A673 (cell line): ENCODE measurements at regions not wholly inside any gene's neighbourhood (a gene's known extent, or its start where the extent isn't known, plus 50 kb on each side); places are given as distances from the start of the nearest gene placed in this dataset.

Source experiments
- BruUV-seq: library from RNA; stranded (reverse); fragments of 400-500 nt; replicated peaks from 2 replicates; lab custom pipeline; 2021; lab: Mats Ljungman, UMichigan
- CTCF ChIA-PET: fragments of 300-600 bp; sonication (Branson Sonifier 250); formaldehyde crosslinking; loops from one replicate; lab custom pipeline; 2022; ENCODE audit warnings: antibody characterized with exemption; lab: Charles Lee
- POLR2A ChIA-PET: fragments of 300-600 bp; sonication (Branson Sonifier 250); formaldehyde crosslinking; loops from one replicate; lab custom pipeline; 2022; ENCODE audit warnings: antibody characterized with exemption; ENCODE audit not compliant: low non-redundant PET; lab: Charles Lee
- DNase-seq: peaks from one replicate; pipeline ENCODE4 v3.0.0-alpha.2; 2015; ENCODE audit warnings: low spot score
- H3K27ac ChIP-seq: fragments of 200-600 bp; sonication (generic); 2 replicates; pipeline ENCODE4 v1.5.1; 2016; ENCODE audit warnings: mixed run types, low read depth, mild to moderate bottlenecking, mixed read lengths, antibody characterized with exemption, low read length; ENCODE audit not compliant: poor library complexity, severe bottlenecking
- H3K27me3 ChIP-seq: fragments of 200-600 bp; sonication (generic); replicated peaks from 2 replicates; pipeline ENCODE4 v1.6.1; 2017; ENCODE audit warnings: mixed run types, low read depth, mild to moderate bottlenecking, mixed read lengths, antibody characterized with exemption, low read length; ENCODE audit not compliant: insufficient read depth, poor library complexity
- H3K36me3 ChIP-seq: fragments of 200-600 bp; sonication (generic); 2 replicates; pipeline ENCODE4 v1.6.1; 2016; ENCODE audit warnings: mixed run types, mild to moderate bottlenecking, mixed read lengths, antibody characterized with exemption, low read length; ENCODE audit not compliant: insufficient read depth, poor library complexity, severe bottlenecking
- H3K4me1 ChIP-seq: fragments of 200-600 bp; sonication (generic); 2 replicates; pipeline ENCODE4 v1.6.1; 2017; ENCODE audit warnings: mixed run types, mild to moderate bottlenecking, mixed read lengths, antibody characterized with exemption, low read length; ENCODE audit not compliant: insufficient read depth, poor library complexity, severe bottlenecking
- H3K4me3 ChIP-seq: fragments of 200-600 bp; sonication (generic); 2 replicates; pipeline ENCODE4 v1.5.1; 2016; ENCODE audit warnings: low read depth, mixed run types, mild to moderate bottlenecking, mixed read lengths, low read length; ENCODE audit not compliant: poor library complexity, severe bottlenecking
- H3K9me3 ChIP-seq: fragments of 200-600 bp; sonication (generic); 2 replicates; pipeline ENCODE4 v1.6.1; 2016; ENCODE audit warnings: mixed run types, low read depth, mild to moderate bottlenecking, mixed read lengths, antibody characterized with exemption, low read length; ENCODE audit not compliant: poor library complexity, severe bottlenecking
- CTCF ChIP-seq: fragments of 300-800, 200-600 bp; sonication (generic); conservative IDR thresholded peaks from 2 replicates; pipeline ENCODE4 v1.5.1; 2017; ENCODE audit warnings: low read depth, mild to moderate bottlenecking, antibody characterized with exemption, low read length, moderate library complexity, mixed read lengths
- EZH2 ChIP-seq: fragments of 200-600 bp; sonication (generic); IDR thresholded peaks from 2 replicates; pipeline ENCODE4 v1.6.1; 2017; ENCODE audit warnings: borderline replicate concordance, low read depth, mild to moderate bottlenecking, mixed read lengths, antibody characterized with exemption, low read length; ENCODE audit not compliant: poor library complexity, severe bottlenecking
- intact Hi-C: fragments of 100-400 bp; cut with micrococcal nuclease; formaldehyde crosslinking; loops from one replicate; pipeline ENCODE4 v1.10.0; 2022; ENCODE audit not compliant: unreplicated experiment

- DNase-seq: no peak
- ChIA-PET CTCF (no interaction called here), POLR2A (no interaction called here)
- no peaks in the 10 kb centered on the region for H3K9me3 ChIP-seq
- no peaks in the 10 kb centered on the region for H3K4me1 ChIP-seq
- H3K27me3 ChIP-seq: no peaks in the 10 kb centered on the region
- intact Hi-C loops: no loop called here
- no peaks in the 10 kb centered on the region for H3K36me3 ChIP-seq
- TF ChIP-seq CTCF: no peak
- no peak overlapping the region for H3K27ac ChIP-seq
- BruUV-seq: no TSS peak
- no peak overlapping the region for H3K4me3 ChIP-seq
Measured at GRCh38 chr4:122285285-122285684, 93.5 kb upstream of the ADAD1 start.

- no TSS peak for BruUV-seq
- Histone ChIP-seq H3K9me3 (no peaks in the 10 kb centered on the region), H3K27me3 (no peaks in the 10 kb centered on the region), H3K4me1 (no peaks in the 10 kb centered on the region), H3K36me3 (no peaks in the 10 kb centered on the region), H3K27ac (no peak overlapping the region), H3K4me3 (no peak overlapping the region)
- intact Hi-C loops: no loop called here
- no peak for TF ChIP-seq EZH2
- TF ChIP-seq CTCF: no peak
- ChIA-PET CTCF (no interaction called here), POLR2A (no interaction called here)
- DNase-seq: no peak
Measured at GRCh38 chr4:122293374-122294365, 85.1 kb upstream of the ADAD1 start.

- BruUV-seq: no TSS peak
- Histone ChIP-seq H3K9me3 (no peaks in the 10 kb centered on the region), H3K27me3 (no peaks in the 10 kb centered on the region), H3K27ac (no peak overlapping the region), H3K4me1 (no peaks in the 10 kb centered on the region), H3K4me3 (no peak overlapping the region), H3K36me3 (no peaks in the 10 kb centered on the region)
- no peak for DNase-seq
- ChIA-PET CTCF (no interaction called here), POLR2A (no interaction called here)
- no peak for TF ChIP-seq CTCF
- TF ChIP-seq EZH2: no peak
- intact Hi-C loops: no loop called here
Measured at GRCh38 chr4:122297694-122298093, 81.1 kb upstream of the ADAD1 start.
